NOMO-1 treated with dmso at 0.1 percent for 144 hours (cell line): ENCODE measurements at regions not wholly inside any gene's neighbourhood (a gene's known extent, or its start where the extent isn't known, plus 50 kb on each side); places are given as distances from the start of the nearest gene placed in this dataset.

Experiments
- DNase-seq: peaks from one replicate; lab custom pipeline; 2025; ENCODE audit not compliant: unreplicated experiment; lab: John Stamatoyannopoulos, UW

DNA sequence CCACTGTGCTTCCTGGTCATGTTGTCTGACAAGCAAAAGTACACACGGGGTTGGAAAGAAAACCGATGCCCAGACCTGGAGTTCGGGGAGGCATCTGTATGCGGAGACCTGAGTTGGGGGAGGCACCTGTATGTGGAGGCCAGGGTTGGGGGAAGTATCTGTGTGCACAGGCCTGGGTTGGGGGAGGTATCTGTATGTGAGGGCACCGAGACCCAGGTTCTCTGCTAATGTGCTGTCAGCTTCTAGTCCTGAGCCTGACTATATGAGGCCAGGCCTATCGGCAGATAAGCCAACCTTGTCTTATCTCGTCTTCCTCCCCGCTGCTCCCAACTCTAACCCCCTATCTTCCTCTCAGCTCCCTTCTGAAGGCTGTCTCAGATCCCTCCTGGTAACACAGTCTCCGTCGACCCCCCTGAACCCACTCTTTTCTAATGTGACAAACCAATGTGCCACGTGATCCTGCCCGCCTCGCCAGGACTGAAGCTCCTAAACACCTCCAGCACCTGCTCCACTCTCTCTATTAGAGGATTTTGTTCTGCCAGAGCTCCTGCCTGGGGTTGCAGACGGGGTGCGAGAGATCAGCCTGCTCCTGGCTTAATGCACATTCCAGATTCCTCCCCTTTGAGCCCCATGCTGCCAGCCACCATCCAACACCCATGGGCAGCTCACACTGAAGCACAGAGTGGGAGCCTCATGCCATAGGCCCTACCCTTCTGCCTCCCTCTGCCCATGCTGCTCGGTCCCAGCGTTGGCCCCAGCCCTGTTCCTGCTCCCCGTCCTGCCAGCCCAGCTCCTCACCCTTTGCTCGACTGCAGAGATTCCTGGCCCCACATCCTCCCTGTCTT lies 188.4 kb downstream of the SH3BP4 start:
- no peak for DNase-seq

DNA sequence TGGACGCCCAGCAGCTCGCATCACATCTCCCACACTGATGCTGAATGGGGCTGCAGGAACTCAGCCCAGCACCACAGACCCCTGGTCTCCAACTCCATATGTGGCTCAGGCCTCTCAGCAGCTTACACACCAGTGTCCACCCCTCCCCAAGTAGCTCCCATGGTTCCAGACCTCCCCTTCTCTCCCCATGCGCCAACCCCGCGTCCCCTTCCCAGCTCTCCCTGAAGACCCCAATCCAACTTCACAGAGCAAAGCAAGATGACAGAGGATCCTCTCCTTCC lies 188.9 kb downstream of the SH3BP4 start:
- no peak for DNase-seq

DNA sequence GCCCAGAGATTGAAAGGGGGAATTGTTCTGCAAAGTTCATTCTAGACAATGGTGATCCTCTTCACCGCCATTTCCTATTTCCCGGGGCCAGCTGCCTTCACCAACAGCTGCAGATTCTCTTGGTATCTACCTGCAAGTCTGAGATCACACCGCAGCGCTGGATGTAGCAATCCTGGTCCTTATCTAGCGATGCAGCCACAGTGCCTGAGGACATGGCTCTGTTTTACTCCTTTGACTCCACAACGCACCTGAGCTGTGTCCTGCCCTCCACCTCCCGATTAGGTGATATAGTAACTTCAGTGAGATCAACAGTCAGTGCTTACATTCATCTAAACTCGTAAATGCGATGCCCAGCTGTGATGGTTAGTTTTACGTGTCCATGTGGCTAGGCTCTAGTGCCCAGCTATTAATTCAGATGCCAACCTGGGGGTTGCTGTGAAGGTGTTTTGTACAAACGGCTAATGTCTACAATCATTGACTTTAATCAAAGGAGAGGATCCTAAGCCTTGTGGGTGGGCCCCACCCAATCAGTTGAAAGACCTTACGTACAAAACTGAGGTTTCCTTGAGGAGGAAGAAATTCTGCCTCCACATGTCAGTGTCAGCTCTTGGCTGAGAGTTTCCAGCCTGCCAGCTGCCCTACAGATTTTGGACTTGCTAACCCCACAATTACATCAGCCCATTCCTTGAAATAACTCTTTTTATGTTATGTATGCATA lies 189.8 kb downstream of the SH3BP4 start:
- no peak for DNase-seq

DNA sequence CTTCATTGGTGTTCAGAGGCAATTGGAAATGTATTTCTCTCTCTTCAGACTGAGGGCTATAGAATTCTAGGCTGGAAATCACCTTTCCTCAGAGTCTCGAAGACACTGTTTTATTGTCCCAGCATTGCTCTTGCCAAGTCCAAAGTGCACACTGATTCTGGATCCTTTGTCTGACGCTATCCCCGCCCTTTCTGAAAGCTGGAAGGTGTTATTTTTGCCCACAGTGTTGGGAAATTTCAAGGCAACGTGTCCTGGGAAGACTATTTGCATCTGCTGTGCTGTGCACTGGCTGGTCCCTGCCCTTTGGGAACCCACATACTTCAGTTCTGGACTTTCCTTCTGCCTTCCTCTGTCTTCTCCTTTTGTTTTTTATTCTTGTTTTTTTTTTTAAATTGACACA lies 190.8 kb downstream of the SH3BP4 start:
- DNase-seq, result no peak

DNA sequence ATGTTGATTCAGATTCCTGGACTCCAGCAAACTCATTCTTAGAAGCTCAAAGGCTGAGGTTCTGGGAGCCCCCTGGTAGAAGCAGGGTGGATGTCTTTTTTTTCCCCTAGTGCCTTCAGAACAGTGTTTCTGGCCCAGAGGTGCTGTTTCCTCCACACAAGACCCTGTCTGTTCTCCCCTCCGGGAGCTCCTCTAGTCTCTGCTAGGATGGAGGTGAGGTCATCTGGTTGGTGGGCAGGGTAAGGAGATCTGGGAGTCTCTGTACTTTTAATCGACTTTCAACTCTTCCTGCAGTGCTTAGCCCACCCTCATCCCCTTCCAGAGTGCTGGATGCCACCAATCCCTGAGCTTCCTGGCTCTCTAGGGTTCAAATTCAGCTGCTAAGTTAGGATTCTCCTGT lies 192.0 kb downstream of the SH3BP4 start:
- no peak for DNase-seq

DNA sequence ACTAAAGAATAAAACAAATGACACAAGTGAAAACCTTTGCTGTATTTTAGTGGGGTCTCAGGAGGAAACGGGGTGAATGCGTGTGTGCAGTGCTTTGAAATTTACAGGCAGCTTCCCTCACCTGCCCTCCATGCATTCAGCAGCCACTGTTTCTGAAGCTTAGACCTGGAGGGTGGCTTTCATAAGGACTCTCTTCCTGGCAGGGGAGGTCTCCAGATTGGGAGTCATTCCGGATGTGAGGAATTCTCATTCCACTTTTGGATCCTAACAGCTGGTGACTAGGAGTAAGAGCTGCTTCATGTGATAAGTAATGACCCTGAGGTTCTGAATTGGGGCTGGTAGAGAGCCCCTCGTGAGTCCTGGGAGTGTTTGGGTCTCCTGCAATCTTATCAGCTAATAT lies 192.5 kb downstream of the SH3BP4 start:
- no peak for DNase-seq

DNA sequence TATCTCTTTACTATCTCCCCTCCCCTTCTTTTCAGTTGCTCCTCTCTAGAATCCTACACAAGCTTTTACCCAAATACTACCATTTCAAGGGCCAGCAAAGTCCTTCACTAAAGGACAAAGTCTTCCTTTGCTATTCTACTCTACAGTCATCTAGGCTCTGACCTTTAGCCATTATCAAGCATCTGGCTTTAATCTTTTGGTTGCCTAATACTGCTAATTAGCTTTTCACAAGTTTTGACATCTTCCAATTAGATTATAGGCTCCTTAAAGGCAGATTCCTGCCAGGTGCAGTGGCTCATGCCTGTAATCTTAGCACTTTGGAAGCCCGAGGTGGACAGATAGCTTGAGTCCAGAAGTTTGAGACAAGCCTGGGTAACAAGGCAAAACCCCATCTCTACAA lies 194.4 kb downstream of the SH3BP4 start:
- no peak for DNase-seq

DNA sequence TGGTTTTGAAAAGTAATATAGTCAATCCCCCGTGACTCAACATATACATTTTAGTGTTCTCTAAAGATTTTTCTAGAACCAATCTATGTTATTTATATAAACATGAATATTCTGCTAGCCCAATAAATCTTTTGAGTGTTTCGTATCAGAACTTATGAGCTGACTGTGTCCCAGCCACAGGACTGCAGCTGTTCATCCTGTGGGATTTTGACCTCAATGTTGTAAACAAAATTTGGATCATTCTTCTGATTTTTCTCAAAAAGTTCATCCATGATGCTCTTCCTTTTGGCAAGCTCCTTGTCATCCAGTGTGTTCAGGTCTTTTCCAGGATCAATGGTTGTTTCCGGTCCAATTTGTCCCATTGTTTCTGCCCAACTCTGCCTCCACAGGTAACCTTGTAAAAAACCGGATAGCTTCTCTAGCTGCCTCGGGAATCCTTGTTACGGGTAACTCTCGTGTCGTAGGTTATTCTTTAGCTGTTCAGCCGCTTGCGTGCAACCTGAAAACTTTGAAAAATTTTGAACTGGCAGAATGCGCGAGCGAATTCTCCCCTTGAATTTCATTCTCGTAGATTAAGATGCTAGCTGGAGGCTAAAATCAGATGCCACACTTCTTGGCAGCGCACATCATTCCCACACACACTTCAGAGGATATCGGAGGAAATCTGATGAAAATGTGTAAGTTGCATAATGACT lies 195.2 kb downstream of the SH3BP4 start:
- DNase-seq, result no peak

DNA sequence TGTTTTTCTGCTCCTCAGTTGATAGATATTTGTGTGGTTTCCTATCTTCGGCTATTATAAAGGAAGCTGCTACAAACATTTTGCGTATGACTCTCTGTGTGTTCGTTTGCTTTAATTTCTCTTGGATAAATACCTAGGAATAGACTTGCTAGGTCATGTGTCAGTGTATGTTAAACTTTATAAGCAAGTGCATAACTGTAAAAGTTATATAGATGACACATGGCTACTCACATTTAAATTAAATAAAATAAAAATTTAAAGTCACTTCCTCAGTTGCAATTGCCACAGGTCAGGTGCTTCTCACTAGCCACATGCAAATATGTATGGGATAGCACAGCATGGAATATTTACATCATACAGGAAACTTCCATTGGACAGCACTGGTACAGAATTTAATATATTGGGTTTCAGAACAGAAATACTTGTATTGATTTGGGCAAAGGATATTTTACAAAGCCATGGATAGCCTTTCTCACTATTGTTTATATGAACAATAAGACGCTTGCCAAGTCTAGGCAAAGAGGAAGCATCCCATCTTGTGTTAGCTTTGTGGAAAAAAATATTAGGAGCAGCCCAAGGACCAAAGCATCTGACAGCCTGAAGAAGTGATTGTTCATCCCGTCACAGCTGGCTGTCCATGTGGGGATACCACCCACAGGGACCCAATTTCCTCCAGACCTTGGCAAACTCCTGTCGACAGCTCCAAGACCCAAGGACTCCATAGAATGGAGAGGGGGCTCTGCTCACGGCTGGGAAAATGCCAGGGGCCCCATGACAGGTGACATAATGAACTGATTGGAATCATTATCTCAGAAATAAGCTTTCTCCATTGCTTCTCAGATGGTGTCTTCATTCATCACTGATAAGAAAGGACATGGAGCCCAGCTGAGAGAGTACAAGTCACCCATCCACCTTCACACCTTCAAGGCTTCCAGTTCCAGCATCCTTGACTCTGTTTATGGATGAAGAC lies 196.7 kb downstream of the SH3BP4 start:
- no peak for DNase-seq

DNA sequence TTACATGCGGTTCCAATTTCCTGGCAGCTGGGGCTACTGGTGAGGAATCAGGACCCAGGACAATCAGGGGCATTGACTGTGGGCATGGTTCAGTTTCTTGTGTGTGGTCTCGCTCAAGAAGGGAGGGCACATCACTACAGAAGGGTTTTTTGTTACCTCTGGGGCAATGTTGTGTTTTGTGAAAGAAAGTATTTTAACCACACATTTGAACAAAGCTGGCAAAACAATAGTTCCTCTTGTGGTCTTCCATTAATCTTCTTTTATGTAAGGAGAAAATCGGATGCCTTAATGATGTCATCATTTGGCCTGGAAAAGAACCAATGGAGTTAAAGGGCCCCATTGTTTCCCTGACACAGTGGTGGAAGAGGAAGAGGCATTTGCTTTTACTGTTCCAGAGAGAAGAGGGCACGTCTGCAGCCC lies 197.4 kb downstream of the SH3BP4 start:
- DNase-seq, result no peak

DNA sequence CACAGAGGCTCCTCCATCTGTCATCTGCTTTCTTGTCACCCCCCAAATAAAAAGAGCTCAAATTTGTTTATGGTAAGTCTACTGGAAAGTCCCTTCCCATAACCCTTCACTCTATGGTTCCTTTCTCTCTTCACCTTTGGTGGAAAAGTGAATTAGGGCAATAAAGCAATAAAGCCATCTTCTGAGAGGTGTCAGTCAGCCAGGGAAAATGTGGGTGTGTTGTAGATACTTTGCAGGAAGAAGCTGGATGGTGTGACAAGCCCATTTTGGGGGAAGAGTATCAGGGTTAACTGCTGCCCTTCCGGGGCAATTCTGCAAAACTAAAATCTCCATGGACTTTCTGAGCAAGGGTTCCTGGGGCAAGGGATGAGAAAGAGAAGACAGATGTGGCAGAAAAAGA lies 197.9 kb downstream of the SH3BP4 start:
- no peak for DNase-seq

DNA sequence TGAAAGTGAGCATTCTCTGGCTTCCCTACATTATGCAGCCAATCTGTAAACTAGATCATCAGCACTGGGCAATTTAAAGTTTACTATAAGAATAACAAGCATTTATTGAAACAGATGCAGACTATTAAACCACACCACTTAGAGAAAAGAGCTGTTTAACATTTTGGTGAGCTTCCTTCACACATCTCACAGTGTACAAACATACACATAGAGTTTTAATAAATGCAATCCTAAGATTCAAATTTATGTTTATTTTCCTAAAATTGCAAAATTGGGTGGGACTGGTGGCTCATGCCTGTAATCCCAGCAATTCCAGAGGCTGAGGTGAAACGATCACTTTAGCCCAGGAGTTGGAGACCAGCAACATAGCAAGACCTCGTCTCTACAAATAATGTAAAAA lies 199.3 kb downstream of the SH3BP4 start:
- DNase-seq, result no peak

DNA sequence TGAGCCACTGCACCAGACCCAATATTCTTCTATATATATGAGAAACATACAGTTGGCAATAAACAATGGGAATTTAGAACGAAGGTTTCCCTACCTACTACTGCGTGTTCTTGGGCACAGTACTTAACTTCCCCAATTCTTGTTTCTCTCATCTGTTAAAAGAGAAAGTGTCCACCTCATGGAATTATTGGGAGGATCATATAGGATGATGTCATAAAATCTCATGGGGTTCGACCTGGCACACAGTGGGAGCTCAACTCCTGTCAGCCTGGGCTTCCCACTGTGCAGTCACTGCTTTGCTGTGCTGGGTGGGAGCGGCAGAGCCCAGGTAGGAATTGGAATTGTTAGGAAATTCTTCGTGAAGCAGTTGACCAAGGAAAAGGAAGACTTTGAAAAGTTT lies 203.3 kb downstream of the SH3BP4 start:
- no peak for DNase-seq

DNA sequence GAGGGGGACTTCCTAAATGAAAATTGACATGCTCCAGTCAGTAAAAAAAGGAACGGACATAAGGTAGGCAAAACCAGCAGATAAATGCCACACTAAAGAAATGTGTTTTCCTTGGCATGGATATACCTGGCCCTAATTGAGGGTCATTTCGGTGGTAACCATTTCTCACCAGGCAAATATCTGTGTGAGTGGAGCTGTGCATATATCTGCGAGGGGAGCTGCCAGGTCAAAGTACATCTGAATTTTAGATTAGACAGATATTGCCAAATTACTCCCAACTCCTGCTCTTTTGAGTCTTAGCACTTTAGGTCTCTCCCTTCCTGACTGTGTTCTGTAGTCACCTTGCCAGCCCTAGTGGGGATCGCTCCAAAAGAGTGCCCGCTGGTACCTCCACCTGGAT lies 204.2 kb downstream of the SH3BP4 start:
- DNase-seq, result no peak

DNA sequence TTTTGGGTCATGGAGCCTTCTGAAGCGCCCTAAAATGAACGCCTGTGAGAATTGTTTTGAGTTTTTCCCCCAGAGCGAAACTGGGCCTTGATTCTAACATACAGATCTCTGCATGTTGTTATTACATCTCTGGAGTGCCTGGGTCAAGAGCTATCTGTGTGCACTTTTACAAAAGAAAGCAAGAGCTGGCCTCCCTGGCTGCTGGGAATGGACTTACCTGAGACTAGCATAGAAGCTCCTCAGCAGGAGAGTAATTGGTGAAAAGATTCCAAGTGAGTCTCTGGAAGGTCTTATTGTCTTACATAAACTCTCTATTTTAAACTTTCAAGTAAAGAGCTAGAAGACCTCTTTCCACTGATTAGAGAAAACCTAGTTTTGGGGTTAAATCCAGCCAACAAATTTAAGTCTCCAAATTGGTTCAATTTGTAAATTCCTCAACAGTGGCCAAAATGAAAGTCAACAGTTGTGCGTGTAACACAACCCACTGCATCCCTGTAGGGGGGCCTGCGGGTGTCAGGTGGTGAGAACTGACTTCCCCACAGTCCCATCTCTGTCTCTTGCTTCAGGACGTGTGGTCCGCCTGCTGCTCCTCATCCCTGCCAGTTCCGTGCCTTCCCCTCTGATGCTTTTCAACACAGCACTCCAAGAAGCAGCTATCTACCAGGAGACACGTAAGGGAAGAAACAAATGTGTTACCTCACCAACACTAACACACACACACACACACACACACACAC lies 206.1 kb downstream of the SH3BP4 start:
- no peak for DNase-seq

DNA sequence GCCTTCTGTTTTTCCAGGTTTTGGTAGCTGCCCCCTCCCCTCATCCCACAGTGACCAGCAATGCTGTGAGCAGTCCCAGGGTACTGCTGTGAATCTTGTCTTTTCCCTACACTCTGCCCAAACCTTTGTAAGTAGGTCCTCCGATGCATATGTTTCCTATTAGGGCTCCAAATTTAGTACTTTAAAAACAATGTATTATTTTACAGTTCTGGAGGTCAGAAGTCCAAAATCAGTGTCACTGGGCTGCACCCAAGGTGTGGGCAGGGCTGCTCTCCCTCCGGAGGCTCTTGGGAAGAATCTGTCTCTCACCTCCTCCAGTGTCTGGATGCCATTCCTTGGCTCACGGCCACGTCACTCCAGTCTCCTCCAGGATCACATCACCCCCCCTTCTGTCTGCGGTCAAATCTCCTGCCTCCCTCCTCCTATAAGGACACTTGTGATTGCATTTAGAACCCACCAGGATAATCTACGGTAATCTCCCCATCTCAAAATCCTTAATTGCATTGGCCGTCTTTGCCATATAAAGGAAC lies 208.5 kb downstream of the SH3BP4 start:
- no peak for DNase-seq

DNA sequence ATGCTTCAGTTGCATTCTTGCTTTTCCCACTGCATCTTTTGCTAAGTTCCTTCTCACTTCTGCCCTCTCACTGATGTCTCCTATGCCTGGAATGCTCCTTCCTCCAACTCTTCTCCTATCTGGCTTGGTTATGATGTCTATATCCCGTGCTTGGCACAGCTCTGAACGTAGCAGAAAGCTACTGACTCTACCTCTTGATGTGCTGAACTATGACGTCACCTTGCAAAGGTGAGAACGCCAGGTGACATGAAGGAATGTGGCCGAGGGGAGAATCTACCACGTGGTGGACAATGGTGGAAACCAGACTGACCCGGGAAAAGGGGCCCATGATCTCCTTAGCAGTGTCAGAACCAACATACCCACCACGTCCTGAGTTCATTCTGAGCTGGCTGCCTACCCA lies 209.7 kb downstream of the SH3BP4 start:
- DNase-seq, result no peak

DNA sequence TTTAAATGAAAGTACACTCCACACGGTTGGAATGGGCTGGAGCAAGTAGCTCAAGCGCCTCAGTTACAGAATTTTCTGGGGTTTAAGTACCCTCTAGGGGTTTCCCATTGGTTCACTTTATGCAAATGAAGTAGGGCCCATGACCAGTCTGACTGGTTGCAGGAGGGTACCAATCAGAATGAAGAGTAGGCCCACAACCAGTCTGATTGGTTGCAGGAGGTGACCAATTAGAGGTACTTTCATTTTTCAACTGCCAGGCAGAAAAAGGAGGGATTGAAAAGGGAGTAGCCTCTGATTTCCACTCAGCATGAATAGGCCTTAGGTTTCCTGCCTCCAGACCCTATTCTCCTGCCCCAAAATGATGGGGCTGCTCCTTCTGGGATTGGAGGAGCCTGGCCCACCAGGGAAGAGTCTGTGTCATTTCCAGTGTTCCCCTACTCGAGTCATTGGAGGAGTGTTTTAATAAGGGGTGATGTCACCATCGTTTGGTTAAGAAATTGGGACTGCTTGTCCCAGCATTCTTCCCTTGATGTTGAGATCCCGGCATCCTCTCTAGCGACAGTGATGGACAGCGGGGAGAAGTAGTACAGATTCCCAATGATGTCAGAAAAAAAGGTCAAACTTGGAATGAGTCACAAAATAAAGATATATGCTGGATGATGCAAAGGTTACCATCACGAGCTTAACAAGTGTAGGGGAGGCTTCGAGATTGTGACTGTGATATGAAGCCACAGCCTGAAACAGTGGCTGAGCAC lies 210.4 kb downstream of the SH3BP4 start:
- DNase-seq, result no peak

DNA sequence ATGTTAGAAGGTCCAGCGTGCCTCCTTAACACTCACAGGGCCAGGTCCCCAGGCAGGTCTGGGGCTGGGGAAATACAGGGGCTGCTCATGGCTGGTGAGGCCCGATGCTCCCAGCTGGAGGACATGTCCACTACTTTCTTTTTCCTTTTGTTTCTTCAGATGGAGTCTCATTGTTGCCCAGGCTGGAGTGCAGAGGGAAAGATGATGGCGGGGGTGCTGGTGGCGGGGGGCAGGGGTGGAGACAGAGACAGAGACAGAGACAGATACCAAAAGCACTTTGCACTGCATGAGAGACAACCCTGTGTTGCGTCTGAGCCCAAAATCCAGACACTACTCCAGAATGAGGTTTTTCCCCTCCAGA lies 211.0 kb downstream of the SH3BP4 start:
- no peak for DNase-seq

DNA sequence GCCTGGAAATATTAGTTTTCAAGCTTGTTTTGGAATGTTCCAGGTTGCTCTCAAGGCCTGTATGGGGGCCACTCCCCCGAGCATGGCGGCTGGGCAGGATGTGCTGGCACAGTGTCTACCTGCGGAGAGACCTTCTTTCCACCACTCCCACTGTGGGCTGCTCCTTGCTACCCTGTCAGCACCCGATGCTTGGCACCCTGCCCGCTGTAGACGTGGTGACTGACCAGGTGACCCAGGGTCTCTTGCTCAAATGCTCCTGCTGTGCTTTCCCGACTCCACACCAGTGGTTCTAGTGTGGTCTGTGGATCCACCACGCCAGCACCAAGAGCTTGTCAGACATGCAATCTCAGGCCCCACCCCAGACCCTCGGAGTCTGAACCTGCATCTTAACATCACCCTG lies 213.3 kb downstream of the SH3BP4 start:
- DNase-seq, result no peak
